ENCODE measurements at regions not wholly inside any gene's neighbourhood (a gene's known extent, or its start where the extent isn't known, plus 50 kb on each side); places are given as distances from the start of the nearest gene placed in this dataset.

- Mint-ChIP-seq H3K27ac (peak overlapping the region in 2 of 7 donors; percentile 6 to 33), H3K36me3 (peaks cover 0 to 3% of the 10 kb centered on the region in 2 donors), H3K9me3 (peaks cover 13 to 32% (median 27%) of the 10 kb centered on the region in 7 donors), H3K4me3 (no peak overlapping the region), H3K4me1 (peaks cover 32% of the 10 kb centered on the region), H3K27me3 (ENCODE audit: low read depth in 3 of 3) (peaks cover 0 to 3% (median 0%) of the 10 kb centered on the region in 3 donors)
- intact Hi-C loops (cut with micrococcal nuclease), result no loop called here
- H3K79me2 ChIP-seq (ENCODE audit: insufficient read depth, low read length), result no peaks in the 10 kb centered on the region
- no peaks in the 10 kb centered on the region for H3K27me3 ChIP-seq (ENCODE audit: control insufficient read depth in 2 of 2, insufficient read depth in 2 of 2, low read length in 2 of 2)
- peaks cover 21 to 26% of the 10 kb centered on the region in 2 donors for H3K9me3 ChIP-seq (replicated peaks in 1 of 2; ENCODE audit: control insufficient read depth in 1 of 2, insufficient read depth in 1 of 2, low read length in 2 of 2)
- no peak overlapping the region for H3K27ac ChIP-seq (ENCODE audit: low read depth in 1 of 2, low read length in 2 of 2)
- H3K9ac ChIP-seq (ENCODE audit: insufficient read depth, low read length, poor library complexity, severe bottlenecking), result no peak overlapping the region
- H3K36me3 ChIP-seq (replicated peaks in 1 of 2; ENCODE audit: control insufficient read depth in 1 of 2, insufficient read depth in 2 of 2, low read length in 2 of 2), result no peaks in the 10 kb centered on the region
- H3K4me2 ChIP-seq (replicated peaks; ENCODE audit: extremely low read depth, low read length, poor library complexity, severe bottlenecking), result no peak overlapping the region
- no peaks in the 10 kb centered on the region for H4K20me1 ChIP-seq (ENCODE audit: insufficient read depth, low read length)
- 100% methylated on average over 1 of the region's 2 CpGs for WGBS (ENCODE audit: insufficient coverage)
- DNase-seq, result no peak
- peaks cover 8 to 21% of the 10 kb centered on the region in 2 donors for H3K4me1 ChIP-seq (ENCODE audit: control insufficient read depth in 1 of 2, insufficient read depth in 2 of 2, low read length in 2 of 2)
- H2AFZ ChIP-seq (ENCODE audit: insufficient read depth, low read depth, low read length, poor library complexity, severe bottlenecking), result no peak overlapping the region
- no peak for TF ChIP-seq CTCF (IDR thresholded peaks at IDR 0.05)
- H3K4me3 ChIP-seq (replicated peaks in 1 of 3; ENCODE audit: low read depth in 2 of 3, low read length in 3 of 3), result no peak overlapping the region
Measured at GRCh38 chr9:108663422-108663821, 192.4 kb downstream of the ACTL7B start.

GRCh38 chr9:108662956-108663355, 192.8 kb downstream of the ACTL7B start:
- Mint-ChIP-seq H3K27ac (no peak overlapping the region), H3K36me3 (peaks cover 0 to 3% of the 10 kb centered on the region in 2 donors), H3K4me1 (peaks cover 32% of the 10 kb centered on the region), H3K4me3 (no peak overlapping the region), H3K9me3 (peaks cover 14 to 33% (median 31%) of the 10 kb centered on the region in 7 donors), H3K27me3 (ENCODE audit: low read depth in 3 of 3) (peaks cover 0 to 2% (median 0%) of the 10 kb centered on the region in 3 donors)
- H3K36me3 ChIP-seq (replicated peaks in 1 of 2; ENCODE audit: control insufficient read depth in 1 of 2, insufficient read depth in 2 of 2, low read length in 2 of 2), result no peaks in the 10 kb centered on the region
- TF ChIP-seq CTCF (IDR thresholded peaks at IDR 0.05), result no peak
- H3K27me3 ChIP-seq (ENCODE audit: control insufficient read depth in 2 of 2, insufficient read depth in 2 of 2, low read length in 2 of 2), result no peaks in the 10 kb centered on the region
- no peak overlapping the region for H3K4me2 ChIP-seq (replicated peaks; ENCODE audit: extremely low read depth, low read length, poor library complexity, severe bottlenecking)
- H3K9me3 ChIP-seq (replicated peaks in 1 of 2; ENCODE audit: control insufficient read depth in 1 of 2, insufficient read depth in 1 of 2, low read length in 2 of 2), result peaks cover 25 to 29% of the 10 kb centered on the region in 2 donors
- WGBS (ENCODE audit: insufficient coverage), result 73% methylated on average over 4 of the region's 4 CpGs
- H3K4me1 ChIP-seq (ENCODE audit: control insufficient read depth in 1 of 2, insufficient read depth in 2 of 2, low read length in 2 of 2), result peaks cover 8 to 21% of the 10 kb centered on the region in 2 donors
- H3K79me2 ChIP-seq (ENCODE audit: insufficient read depth, low read length), result no peaks in the 10 kb centered on the region
- intact Hi-C loops (cut with micrococcal nuclease), result no loop called here
- no peak overlapping the region for H3K4me3 ChIP-seq (replicated peaks in 1 of 3; ENCODE audit: low read depth in 2 of 3, low read length in 3 of 3)
- no peaks in the 10 kb centered on the region for H4K20me1 ChIP-seq (ENCODE audit: insufficient read depth, low read length)
- no peak overlapping the region for H2AFZ ChIP-seq (ENCODE audit: insufficient read depth, low read depth, low read length, poor library complexity, severe bottlenecking)
- H3K9ac ChIP-seq (ENCODE audit: insufficient read depth, low read length, poor library complexity, severe bottlenecking), result no peak overlapping the region
- no peak overlapping the region for H3K27ac ChIP-seq (ENCODE audit: low read depth in 1 of 2, low read length in 2 of 2)
- no peak for DNase-seq

All from CD14-positive monocyte (primary cell).